ENCODE measurements at regions not wholly inside any gene's neighbourhood (a gene's known extent, or its start where the extent isn't known, plus 50 kb on each side); places are given as distances from the start of the nearest gene placed in this dataset.

GRCh38 chr15:69661446-69661845 lies 208.8 kb downstream of the RPLP1 start:
- TF ChIP-seq CTCF (IDR thresholded peaks at IDR 0.05; ENCODE audit: low read length) (no peak), EZH2 (optimal IDR thresholded peaks at IDR 0.05; ENCODE audit: low read depth, low read length) (no peak)

Data from MM.1S (cell line).